ENCODE measurements at regions not wholly inside any gene's neighbourhood (a gene's known extent, or its start where the extent isn't known, plus 50 kb on each side); places are given as distances from the start of the nearest gene placed in this dataset.
"Not testable (repeated sequence)": the region's sequence is repeated elsewhere in the genome, so short reads cannot be mapped to it uniquely, and the experiment has no call there.

GRCh38 chr2:111448796-111449195 is 328.1 kb downstream of the BCL2L11 start:
- DNase-seq (ENCODE audit: low spot score) = not testable (repeated sequence)

- DNase-seq (ENCODE audit: low spot score) = not testable (repeated sequence)
Observed at GRCh38 chr2:111450526-111450925, 329.8 kb downstream of the BCL2L11 start.

- not testable (repeated sequence) for DNase-seq (ENCODE audit: low spot score)
Observed at GRCh38 chr2:111451692-111452199, 331.0 kb downstream of the BCL2L11 start.

GRCh38 chr2:111452208-111452607 is 331.5 kb downstream of the BCL2L11 start:
- not testable (repeated sequence) for DNase-seq (ENCODE audit: low spot score)

- not testable (repeated sequence) for DNase-seq (ENCODE audit: low spot score)
Observed at GRCh38 chr2:111453308-111453707, 332.6 kb downstream of the BCL2L11 start.

- DNase-seq (ENCODE audit: low spot score) = not testable (repeated sequence)
Observed at GRCh38 chr2:111453816-111454215, 333.1 kb downstream of the BCL2L11 start.

- DNase-seq (ENCODE audit: low spot score) = peak; percentile 15
Observed at GRCh38 chr2:111454404-111454803, 333.7 kb downstream of the BCL2L11 start.

- not testable (repeated sequence) for DNase-seq (ENCODE audit: low spot score)
Observed at GRCh38 chr2:111455016-111456015, 334.6 kb downstream of the BCL2L11 start.

- DNase-seq (ENCODE audit: low spot score) = not testable (repeated sequence)
Observed at GRCh38 chr2:111457191-111457590, 336.5 kb downstream of the BCL2L11 start.

- DNase-seq (ENCODE audit: low spot score) = not testable (repeated sequence)
Observed at GRCh38 chr2:111460901-111461300, 340.2 kb downstream of the BCL2L11 start.

- DNase-seq (ENCODE audit: low spot score) = not testable (repeated sequence)
Observed at GRCh38 chr2:111461831-111462230, 341.1 kb downstream of the BCL2L11 start.

- not testable (repeated sequence) for DNase-seq (ENCODE audit: low spot score)
Observed at GRCh38 chr2:111462572-111462971, 341.9 kb downstream of the BCL2L11 start.

- not testable (repeated sequence) for DNase-seq (ENCODE audit: low spot score)
Observed at GRCh38 chr2:111463238-111463848, 342.6 kb downstream of the BCL2L11 start.

GRCh38 chr2:111463956-111464355 is 343.2 kb downstream of the BCL2L11 start:
- DNase-seq (ENCODE audit: low spot score) = not testable (repeated sequence)

GRCh38 chr2:111464367-111464766 is 343.7 kb downstream of the BCL2L11 start:
- not testable (repeated sequence) for DNase-seq (ENCODE audit: low spot score)

GRCh38 chr2:111465521-111465920 is 344.8 kb downstream of the BCL2L11 start:
- not testable (repeated sequence) for DNase-seq (ENCODE audit: low spot score)

GRCh38 chr2:111466744-111467143 is 346.0 kb downstream of the BCL2L11 start:
- DNase-seq (ENCODE audit: low spot score) = not testable (repeated sequence)

- not testable (repeated sequence) for DNase-seq (ENCODE audit: low spot score)
Observed at GRCh38 chr2:111470924-111471323, 350.2 kb downstream of the BCL2L11 start.

GRCh38 chr2:111471791-111472530 is 351.2 kb downstream of the BCL2L11 start:
- not testable (repeated sequence) for DNase-seq (ENCODE audit: low spot score)

- DNase-seq (ENCODE audit: low spot score) = not testable (repeated sequence)
Observed at GRCh38 chr2:111472844-111473403, 352.2 kb downstream of the BCL2L11 start.

GRCh38 chr2:111473522-111473921 is 352.8 kb downstream of the BCL2L11 start:
- DNase-seq (ENCODE audit: low spot score) = not testable (repeated sequence)

Measured in cerebellar cortex (tissue), 1 donor.